RWPE1 (cell line): ENCODE measurements at regions not wholly inside any gene's neighbourhood (a gene's known extent, or its start where the extent isn't known, plus 50 kb on each side); places are given as distances from the start of the nearest gene placed in this dataset.

ENCODE experiments used
- CTCF ChIA-PET: fragments of 350-600 bp; sonication (Branson Sonifier 250); formaldehyde crosslinking; extraction: SDS; loops from one replicate; lab custom pipeline; 2021; lab: Yijun Ruan, JAX
- POLR2A ChIA-PET: fragments of 400-600 bp; formaldehyde crosslinking; extraction: SDS; loops from one replicate; lab custom pipeline; 2020; ENCODE audit warnings: antibody characterized with exemption; ENCODE audit not compliant: low non-redundant PET; lab: Yijun Ruan, JAX
- DNase-seq: peaks from one replicate; pipeline ENCODE4 v3.0.0; 2012; ENCODE audit warnings: low spot score
- H3K27ac ChIP-seq: fragments of 450-650 bp; 2 replicates; pipeline ENCODE4 v1.5.1; 2017
- TF ChIP-seq, protein P1 (sequence below): fragments of 450-650 bp; conservative IDR thresholded peaks from 2 replicates; pipeline ENCODE4 v1.5.1; 2017; ENCODE audit warnings: low read depth, mild to moderate bottlenecking

DNA sequence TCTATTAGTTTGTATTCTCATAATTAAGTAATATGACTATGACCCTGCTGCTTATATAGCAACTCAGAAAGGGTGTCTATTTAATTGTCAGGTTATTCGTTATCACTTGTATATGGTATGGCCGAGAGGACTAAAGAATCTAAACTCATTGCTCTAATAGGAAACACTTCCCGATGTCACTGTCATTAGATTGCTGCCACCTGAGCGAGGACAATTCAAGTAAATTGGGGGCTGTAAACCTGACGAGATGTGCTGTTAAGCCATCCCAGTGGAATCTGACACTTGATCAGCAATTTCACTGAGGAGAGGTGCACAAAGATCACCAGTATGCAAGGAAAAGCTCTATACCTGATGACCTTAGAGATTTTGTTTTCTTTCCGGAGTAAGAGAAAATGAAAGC, 1319.3 kb downstream of the MAT2B start:
- ChIA-PET POLR2A (no interaction called here), CTCF (no interaction called here)
- TF ChIP-seq, protein P1, sequence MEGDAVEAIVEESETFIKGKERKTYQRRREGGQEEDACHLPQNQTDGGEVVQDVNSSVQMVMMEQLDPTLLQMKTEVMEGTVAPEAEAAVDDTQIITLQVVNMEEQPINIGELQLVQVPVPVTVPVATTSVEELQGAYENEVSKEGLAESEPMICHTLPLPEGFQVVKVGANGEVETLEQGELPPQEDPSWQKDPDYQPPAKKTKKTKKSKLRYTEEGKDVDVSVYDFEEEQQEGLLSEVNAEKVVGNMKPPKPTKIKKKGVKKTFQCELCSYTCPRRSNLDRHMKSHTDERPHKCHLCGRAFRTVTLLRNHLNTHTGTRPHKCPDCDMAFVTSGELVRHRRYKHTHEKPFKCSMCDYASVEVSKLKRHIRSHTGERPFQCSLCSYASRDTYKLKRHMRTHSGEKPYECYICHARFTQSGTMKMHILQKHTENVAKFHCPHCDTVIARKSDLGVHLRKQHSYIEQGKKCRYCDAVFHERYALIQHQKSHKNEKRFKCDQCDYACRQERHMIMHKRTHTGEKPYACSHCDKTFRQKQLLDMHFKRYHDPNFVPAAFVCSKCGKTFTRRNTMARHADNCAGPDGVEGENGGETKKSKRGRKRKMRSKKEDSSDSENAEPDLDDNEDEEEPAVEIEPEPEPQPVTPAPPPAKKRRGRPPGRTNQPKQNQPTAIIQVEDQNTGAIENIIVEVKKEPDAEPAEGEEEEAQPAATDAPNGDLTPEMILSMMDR = no peak
- no peak for DNase-seq
- H3K27ac ChIP-seq = no peak overlapping the region

DNA sequence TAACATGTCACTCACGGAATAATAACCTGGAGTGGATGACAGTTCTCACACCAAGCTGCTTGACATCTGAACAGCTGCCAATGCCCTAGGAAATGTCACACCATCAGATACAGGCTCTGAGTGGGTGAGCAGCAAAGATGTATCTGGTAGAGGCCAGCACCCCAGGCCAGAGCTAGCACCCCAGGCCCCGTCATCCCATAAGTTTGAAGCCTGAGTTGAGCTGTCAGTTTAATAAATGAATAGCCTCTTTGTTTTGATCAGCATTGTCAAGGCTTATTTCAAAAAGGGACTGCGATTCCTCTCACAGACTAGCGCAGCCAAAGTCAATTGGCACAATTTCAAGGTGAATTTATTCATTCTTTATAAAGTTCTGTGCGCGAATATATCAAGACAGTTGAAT, 1327.1 kb downstream of the MAT2B start:
- ChIA-PET POLR2A (no interaction called here), CTCF (no interaction called here)
- no peak for DNase-seq
- TF ChIP-seq, protein P1 = no peak
- H3K27ac ChIP-seq = no peak overlapping the region

DNA sequence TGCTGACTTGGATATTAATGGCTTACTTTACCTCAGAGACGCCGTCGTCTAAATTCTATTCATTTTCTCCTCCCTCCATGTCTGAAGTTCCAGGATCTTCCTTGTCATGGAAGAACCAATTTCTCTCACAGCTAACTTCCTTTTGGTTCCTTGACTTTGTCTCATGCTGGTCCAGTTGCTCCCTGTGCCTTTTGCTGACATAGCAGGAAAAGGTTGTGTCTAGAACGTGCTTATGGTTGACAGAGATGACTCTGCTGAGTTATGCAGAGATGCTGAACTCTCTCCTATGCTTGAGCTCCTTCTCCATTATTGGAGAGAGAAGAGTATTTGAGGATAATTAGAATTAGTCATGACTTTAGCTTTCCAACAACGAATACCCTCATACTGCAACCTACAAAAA, 1338.9 kb downstream of the MAT2B start:
- TF ChIP-seq, protein P1 = no peak
- ChIA-PET CTCF (no interaction called here), POLR2A (no interaction called here)
- DNase-seq = no peak
- H3K27ac ChIP-seq = no peak overlapping the region

DNA sequence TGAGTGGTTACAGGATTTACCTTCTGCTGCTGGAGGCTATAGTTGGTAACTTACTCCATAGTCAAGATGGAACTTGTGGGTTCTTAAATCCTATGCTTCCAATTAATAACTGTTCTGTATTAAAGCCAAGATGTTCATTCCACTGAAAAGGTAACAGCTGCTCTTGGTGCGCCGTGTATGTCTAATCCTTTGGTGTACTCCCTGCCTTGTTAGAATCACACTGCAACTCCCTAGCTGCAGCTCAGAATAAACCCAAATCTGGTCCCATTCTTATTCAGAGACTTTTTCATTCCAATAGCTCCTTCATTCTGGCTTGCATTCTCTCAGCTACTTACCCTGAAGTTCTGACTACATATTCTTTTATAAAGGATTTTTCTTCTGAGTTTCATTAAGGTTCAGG, 1355.5 kb downstream of the MAT2B start:
- POLR2A ChIA-PET = no interaction called here
- no peak overlapping the region for H3K27ac ChIP-seq
- TF ChIP-seq, protein P1 = no peak
- DNase-seq = no peak
- CTCF ChIA-PET = interaction anchor here (0.5 to 0.8 kb wide), 2 partner anchors 11 to 1321 kb away, joined by 3 read pairs; no protein-coding TSS in a partner anchor

DNA sequence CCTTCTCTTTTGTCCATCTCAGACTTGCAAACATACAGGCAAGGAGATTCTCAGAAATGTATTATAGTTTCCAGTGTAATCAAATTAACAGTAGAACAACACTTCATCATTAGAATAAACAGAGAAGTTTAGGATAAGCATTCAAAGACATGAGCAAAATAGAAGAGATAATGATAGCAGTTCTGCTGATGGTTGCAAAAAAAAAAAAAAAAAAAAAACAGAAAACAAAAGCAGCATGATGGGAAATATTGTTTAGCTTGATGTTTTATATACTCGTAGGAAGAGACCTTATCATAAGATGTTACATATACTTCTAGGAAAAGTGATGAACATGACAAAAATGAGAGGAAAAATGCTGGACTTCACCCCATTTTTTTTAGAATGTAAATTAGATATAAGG, 1356.2 kb downstream of the MAT2B start:
- CTCF ChIA-PET = interaction anchor here (0.5 to 0.7 kb wide), 2 partner anchors 12 to 1175 kb away, joined by 3 to 6 read pairs; no protein-coding TSS in a partner anchor
- POLR2A ChIA-PET = no interaction called here
- DNase-seq = no peak
- H3K27ac ChIP-seq = no peak overlapping the region
- TF ChIP-seq, protein P1 = no peak

DNA sequence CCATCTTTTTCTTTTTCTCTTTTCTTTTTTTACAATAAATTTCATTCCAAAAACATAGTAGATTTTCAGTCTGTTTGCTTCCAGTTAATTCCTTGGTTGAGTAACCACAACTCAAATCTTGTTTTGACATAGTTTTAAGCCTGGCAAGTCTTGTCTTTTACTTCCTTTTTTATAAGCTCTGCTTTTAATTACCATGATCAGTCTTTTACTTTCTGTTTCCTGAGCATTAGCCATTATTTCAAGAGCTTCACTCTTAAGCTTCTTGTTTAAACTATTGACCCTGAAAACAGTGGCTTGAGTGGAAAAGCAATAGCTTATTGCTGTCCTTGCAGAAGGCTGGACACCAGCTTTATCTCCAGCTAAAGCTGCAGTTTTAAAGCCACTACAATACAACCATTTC, 1363.3 kb downstream of the MAT2B start:
- POLR2A ChIA-PET = no interaction called here
- TF ChIP-seq, protein P1 = no peak
- DNase-seq = no peak
- no peak overlapping the region for H3K27ac ChIP-seq
- CTCF ChIA-PET = no interaction called here
